ENCODE measurements at regions not wholly inside any gene's neighbourhood (a gene's known extent, or its start where the extent isn't known, plus 50 kb on each side); places are given as distances from the start of the nearest gene placed in this dataset.

- in situ Hi-C loops (cut with HindIII; ENCODE audit: low sequenced_read_pairs): no loop called here
- no peak for TF ChIP-seq CTCF (IDR thresholded peaks at IDR 0.05; ENCODE audit: low read depth, low read length, missing control alignments)
Observed at GRCh38 chr11:95363164-95363563, 132.2 kb upstream of the SESN3 start.

DNA sequence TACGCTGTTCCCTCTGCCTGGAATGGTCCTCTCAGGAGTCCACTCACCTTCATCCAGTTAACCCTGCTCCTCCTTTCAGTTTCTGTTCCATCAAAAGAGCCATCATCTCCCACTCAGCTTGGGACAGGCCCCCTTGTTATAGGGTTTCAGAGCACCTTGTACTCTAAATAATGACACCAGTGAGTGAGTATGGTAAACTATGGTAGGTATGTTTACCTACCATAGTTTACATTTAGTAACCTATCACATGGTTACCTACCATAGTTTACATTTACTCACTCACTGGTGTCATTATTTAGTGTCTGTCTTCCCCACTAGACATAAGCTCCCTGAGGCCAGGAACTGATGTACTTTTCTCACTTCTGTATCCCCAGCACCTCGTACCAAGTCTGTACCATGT lies 130.2 kb upstream of the SESN3 start:
- no peak for DNase-seq (ENCODE audit: low read depth)
- H3K4me3 ChIP-seq (ENCODE audit: low read depth, low read length): no peak overlapping the region
- in situ Hi-C loops (cut with HindIII; ENCODE audit: low sequenced_read_pairs): no loop called here
- no peak for TF ChIP-seq CTCF (IDR thresholded peaks at IDR 0.05; ENCODE audit: low read depth, low read length, missing control alignments)

More at GRCh38 chr11:95363164-95363563, 132.2 kb upstream of the SESN3 start:
- no peak for DNase-seq (ENCODE audit: low read depth)
- H3K4me3 ChIP-seq (ENCODE audit: low read depth, low read length): no peak overlapping the region

- no peak overlapping the region for H3K4me3 ChIP-seq (ENCODE audit: low read depth, low read length)
- no peak for TF ChIP-seq CTCF (IDR thresholded peaks at IDR 0.05; ENCODE audit: low read depth, low read length, missing control alignments)
- in situ Hi-C loops (cut with HindIII; ENCODE audit: low sequenced_read_pairs): no loop called here
- DNase-seq (ENCODE audit: low read depth): no peak
Observed at GRCh38 chr11:95360377-95361075, 129.5 kb upstream of the SESN3 start.

- no peak for DNase-seq (ENCODE audit: low read depth)
- no peak overlapping the region for H3K4me3 ChIP-seq (ENCODE audit: low read depth, low read length)
- in situ Hi-C loops (cut with HindIII; ENCODE audit: low sequenced_read_pairs): no loop called here
- no peak for TF ChIP-seq CTCF (IDR thresholded peaks at IDR 0.05; ENCODE audit: low read depth, low read length, missing control alignments)
Observed at GRCh38 chr11:95359756-95360155, 128.8 kb upstream of the SESN3 start.

GRCh38 chr11:95359341-95359663 lies 128.3 kb upstream of the SESN3 start:
- no peak for DNase-seq (ENCODE audit: low read depth)
- no peak for TF ChIP-seq CTCF (IDR thresholded peaks at IDR 0.05; ENCODE audit: low read depth, low read length, missing control alignments)
- H3K4me3 ChIP-seq (ENCODE audit: low read depth, low read length): no peak overlapping the region
- in situ Hi-C loops (cut with HindIII; ENCODE audit: low sequenced_read_pairs): no loop called here

DNA sequence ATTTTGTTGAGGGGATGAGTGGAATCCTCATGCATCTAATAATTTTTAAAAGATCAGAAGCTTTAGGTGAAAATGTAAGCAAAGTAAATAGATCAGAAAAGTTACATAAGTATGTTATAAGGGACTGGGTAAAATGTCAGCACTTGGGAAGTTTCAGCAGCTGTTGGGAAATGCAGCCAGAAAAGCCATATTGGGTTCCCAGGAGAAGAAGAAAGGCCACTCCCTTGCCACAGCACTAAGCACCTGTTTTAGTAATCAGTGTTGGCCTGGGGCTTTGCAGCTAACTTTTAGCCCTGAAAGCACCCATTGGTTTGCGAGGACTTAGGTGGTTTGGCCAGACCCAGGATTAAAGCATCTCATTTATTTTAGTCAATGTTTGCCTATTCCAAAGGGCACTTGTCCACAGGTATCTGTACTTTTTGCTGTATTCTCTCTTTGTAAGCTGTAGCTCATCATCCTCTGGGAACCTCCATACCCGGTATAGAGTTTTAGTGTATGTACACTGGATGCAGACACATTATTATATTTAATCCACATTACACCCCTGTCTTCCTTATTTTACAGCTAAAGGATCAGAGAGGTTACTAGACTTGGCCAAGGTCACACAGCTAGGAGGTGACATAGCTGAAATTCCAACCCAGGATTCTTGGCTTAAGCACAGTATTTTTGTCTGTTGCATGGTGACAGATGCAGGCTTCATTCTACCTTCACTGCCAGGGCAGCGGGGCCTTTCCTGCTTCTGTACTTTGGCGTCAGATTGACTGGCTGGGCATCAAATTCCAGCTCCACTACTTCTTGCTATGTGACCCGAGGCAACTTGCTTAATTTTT lies 127.7 kb upstream of the SESN3 start:
- H3K4me3 ChIP-seq (ENCODE audit: low read depth, low read length): no peak overlapping the region
- no peak for DNase-seq (ENCODE audit: low read depth)
- in situ Hi-C loops (cut with HindIII; ENCODE audit: low sequenced_read_pairs): no loop called here
- no peak for TF ChIP-seq CTCF (IDR thresholded peaks at IDR 0.05; ENCODE audit: low read depth, low read length, missing control alignments)
